CD8-positive, alpha-beta memory T cell (primary cell): ENCODE measurements at regions not wholly inside any gene's neighbourhood (a gene's known extent, or its start where the extent isn't known, plus 50 kb on each side); places are given as distances from the start of the nearest gene placed in this dataset.
A peak's percentile ranks its signal among the peaks of the same experiment; 100 is the strongest.

Experiments
- CTCF ChIA-PET: fragments of 350-600 bp; sonication (Branson Sonifier 250); formaldehyde crosslinking; loops from one replicate; lab custom pipeline; 2021; ENCODE audit warnings: antibody characterized with exemption; lab: Charles Lee
- POLR2A ChIA-PET: fragments of 350-600 bp; sonication (Branson Sonifier 250); formaldehyde crosslinking; loops from one replicate; lab custom pipeline; 2021; ENCODE audit warnings: antibody characterized with exemption; lab: Charles Lee
- DNase-seq, 5 donors: peaks; one replicate each; pipeline versions ENCODE4 v3.0.0 to v3.0.0-alpha.2; 2020 to 2022; ENCODE audit warnings: mixed read lengths in 1 of 5
- H3K27ac ChIP-seq: one replicate; pipeline ENCODE4 v1.7.0; 2013; ENCODE audit warnings: low read depth, mild to moderate bottlenecking, low read length, moderate library complexity
- H3K27me3 ChIP-seq: 2 replicates; pipeline ENCODE4 v1.7.0; 2013; ENCODE audit warnings: low read length, mild to moderate bottlenecking; ENCODE audit not compliant: insufficient read depth, poor library complexity, severe bottlenecking
- H3K36me3 ChIP-seq: 2 replicates; pipeline ENCODE4 v1.7.0; 2013; ENCODE audit warnings: mild to moderate bottlenecking, low read length, moderate library complexity; ENCODE audit not compliant: insufficient read depth
- H3K4me1 ChIP-seq: 2 replicates; pipeline ENCODE4 v1.7.0; 2013; ENCODE audit warnings: mild to moderate bottlenecking, low read length, moderate library complexity; ENCODE audit not compliant: insufficient read depth
- H3K4me3 ChIP-seq: 2 replicates; pipeline ENCODE4 v1.7.0; 2013; ENCODE audit warnings: mild to moderate bottlenecking, low read length
- H3K9me3 ChIP-seq: 2 replicates; pipeline ENCODE4 v1.7.0; 2013; ENCODE audit warnings: mild to moderate bottlenecking, low read length
- H3K27ac Mint-ChIP-seq, 8 donors: one replicate each; pipeline ENCODE4 v1.8.0; 2020 to 2021; ENCODE audit warnings: mixed read lengths in 8 of 8, mild to moderate bottlenecking in 6 of 8, inconsistent platforms in 3 of 8, moderate library complexity in 3 of 8
- H3K27me3 Mint-ChIP-seq, 2 donors: one replicate each; pipeline ENCODE4 v1.8.0; 2020 to 2021; ENCODE audit warnings: mixed read lengths in 2 of 2, mild to moderate bottlenecking in 1 of 2, moderate library complexity in 1 of 2
- H3K36me3 Mint-ChIP-seq, 3 donors: one replicate each; pipeline ENCODE4 v1.8.0; 2020 to 2021; ENCODE audit warnings: mixed read lengths in 3 of 3, inconsistent platforms in 1 of 3, mild to moderate bottlenecking in 1 of 3
- H3K4me1 Mint-ChIP-seq, 3 donors: one replicate each; pipeline ENCODE4 v1.8.0; 2020 to 2021; ENCODE audit warnings: mixed read lengths in 3 of 3, inconsistent platforms in 1 of 3, mild to moderate bottlenecking in 1 of 3
- H3K4me3 Mint-ChIP-seq, 7 donors: one replicate each; pipeline ENCODE4 v1.8.0; 2020 to 2021; ENCODE audit warnings: mixed read lengths in 7 of 7, mild to moderate bottlenecking in 6 of 7, moderate library complexity in 4 of 7, inconsistent platforms in 2 of 7
- H3K9me3 Mint-ChIP-seq, 5 donors: one replicate each; pipeline ENCODE4 v1.8.0; 2020 to 2022; ENCODE audit warnings: mixed read lengths in 5 of 5, mild to moderate bottlenecking in 3 of 5, moderate library complexity in 2 of 5, inconsistent platforms in 1 of 5

- ChIA-PET POLR2A (no interaction called here), CTCF (no interaction called here)
- no peak overlapping the region for H3K4me3 ChIP-seq
- H3K4me3 Mint-ChIP-seq: no peak overlapping the region
- peaks cover 7% of the 10 kb centered on the region for H3K27me3 ChIP-seq
- H3K27me3 Mint-ChIP-seq: peaks cover 3 to 31% of the 10 kb centered on the region in 2 donors
- H3K27ac ChIP-seq: no peak overlapping the region
- H3K9me3 Mint-ChIP-seq: no peaks in the 10 kb centered on the region
- no peaks in the 10 kb centered on the region for H3K9me3 ChIP-seq
- H3K36me3 Mint-ChIP-seq: no peaks in the 10 kb centered on the region
- H3K4me1 ChIP-seq: no peaks in the 10 kb centered on the region
- H3K4me1 Mint-ChIP-seq: no peaks in the 10 kb centered on the region
- no peak overlapping the region for H3K27ac Mint-ChIP-seq
- DNase-seq: no peak
- H3K36me3 ChIP-seq: no peaks in the 10 kb centered on the region
These were observed 87.7 kb upstream of the NECTIN1 start for GRCh38 chr11:119816660-119817059.

DNA sequence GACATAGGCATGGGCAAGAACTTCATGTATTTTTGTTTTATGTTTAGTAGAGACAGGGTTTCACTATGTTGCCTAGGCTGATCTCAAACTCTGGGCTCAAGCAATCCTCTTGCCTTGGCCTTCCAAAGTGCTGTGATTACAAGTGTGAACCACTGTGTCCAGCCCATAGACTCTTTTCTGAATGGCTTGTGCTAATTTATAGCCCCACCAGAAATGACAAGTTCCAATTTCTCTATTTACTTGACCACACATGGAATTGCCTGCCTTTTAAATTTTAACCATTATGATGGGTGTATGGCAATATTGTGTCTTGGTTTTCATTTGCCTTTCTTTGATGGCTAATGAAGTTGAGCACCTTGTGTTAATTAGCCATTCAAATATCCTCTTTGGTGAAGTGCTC is 85.8 kb upstream of the NECTIN1 start:
- POLR2A ChIA-PET: no interaction called here
- no peak for DNase-seq
- no peaks in the 10 kb centered on the region for H3K4me1 ChIP-seq
- H3K4me3 ChIP-seq: no peak overlapping the region
- H3K9me3 ChIP-seq: no peaks in the 10 kb centered on the region
- H3K9me3 Mint-ChIP-seq: no peaks in the 10 kb centered on the region
- no peak overlapping the region for H3K4me3 Mint-ChIP-seq
- H3K4me1 Mint-ChIP-seq: no peaks in the 10 kb centered on the region
- H3K27me3 ChIP-seq: peaks cover 7% of the 10 kb centered on the region
- no peaks in the 10 kb centered on the region for H3K36me3 ChIP-seq
- H3K36me3 Mint-ChIP-seq: no peaks in the 10 kb centered on the region
- H3K27ac ChIP-seq: no peak overlapping the region
- no peak overlapping the region for H3K27ac Mint-ChIP-seq
- CTCF ChIA-PET: no interaction called here
- peaks cover 3 to 29% of the 10 kb centered on the region in 2 donors for H3K27me3 Mint-ChIP-seq

- no peak overlapping the region for H3K4me3 Mint-ChIP-seq
- H3K36me3 ChIP-seq: no peaks in the 10 kb centered on the region
- no peaks in the 10 kb centered on the region for H3K4me1 Mint-ChIP-seq
- H3K9me3 ChIP-seq: no peaks in the 10 kb centered on the region
- H3K27ac Mint-ChIP-seq: peak overlapping the region in 1 of 8 donors; percentile 39
- no peaks in the 10 kb centered on the region for H3K27me3 ChIP-seq
- no peak for DNase-seq
- H3K4me3 ChIP-seq: no peak overlapping the region
- ChIA-PET CTCF (no interaction called here), POLR2A (no interaction called here)
- H3K9me3 Mint-ChIP-seq: no peaks in the 10 kb centered on the region
- no peaks in the 10 kb centered on the region for H3K4me1 ChIP-seq
- H3K27ac ChIP-seq: no peak overlapping the region
- no peaks in the 10 kb centered on the region for H3K36me3 Mint-ChIP-seq
- peaks cover 6 to 11% of the 10 kb centered on the region in 2 donors for H3K27me3 Mint-ChIP-seq
These were observed 81.7 kb upstream of the NECTIN1 start for GRCh38 chr11:119810478-119811232.

DNA sequence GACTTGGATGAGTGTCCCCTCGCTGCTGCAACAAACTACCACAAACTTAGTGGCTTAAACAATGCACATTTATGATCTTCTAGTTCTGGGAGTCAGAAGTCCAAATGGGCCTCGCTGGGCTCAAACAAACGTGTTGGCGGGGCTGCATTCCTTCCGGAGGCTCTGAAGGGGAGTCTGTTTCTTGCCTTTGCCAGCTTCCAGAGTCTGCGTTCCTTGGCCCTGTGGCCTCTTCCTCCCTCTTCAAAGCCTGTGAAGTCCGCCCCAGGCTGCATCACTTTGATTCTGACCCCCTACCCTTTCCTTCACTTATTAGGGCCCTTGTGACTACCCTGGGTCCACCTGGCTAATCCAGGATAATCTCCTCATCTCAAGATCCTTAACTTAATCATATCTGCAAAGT is 80.3 kb upstream of the NECTIN1 start:
- Mint-ChIP-seq H3K27me3 (peaks cover 6 to 9% of the 10 kb centered on the region in 2 donors), H3K9me3 (no peaks in the 10 kb centered on the region), H3K4me3 (no peak overlapping the region), H3K36me3 (no peaks in the 10 kb centered on the region), H3K4me1 (no peaks in the 10 kb centered on the region), H3K27ac (no peak overlapping the region)
- Histone ChIP-seq H3K27ac (no peak overlapping the region), H3K27me3 (no peaks in the 10 kb centered on the region), H3K9me3 (no peaks in the 10 kb centered on the region), H3K4me1 (no peaks in the 10 kb centered on the region), H3K4me3 (no peak overlapping the region), H3K36me3 (no peaks in the 10 kb centered on the region)
- POLR2A ChIA-PET: no interaction called here
- DNase-seq: no peak
- CTCF ChIA-PET: no interaction called here

DNA sequence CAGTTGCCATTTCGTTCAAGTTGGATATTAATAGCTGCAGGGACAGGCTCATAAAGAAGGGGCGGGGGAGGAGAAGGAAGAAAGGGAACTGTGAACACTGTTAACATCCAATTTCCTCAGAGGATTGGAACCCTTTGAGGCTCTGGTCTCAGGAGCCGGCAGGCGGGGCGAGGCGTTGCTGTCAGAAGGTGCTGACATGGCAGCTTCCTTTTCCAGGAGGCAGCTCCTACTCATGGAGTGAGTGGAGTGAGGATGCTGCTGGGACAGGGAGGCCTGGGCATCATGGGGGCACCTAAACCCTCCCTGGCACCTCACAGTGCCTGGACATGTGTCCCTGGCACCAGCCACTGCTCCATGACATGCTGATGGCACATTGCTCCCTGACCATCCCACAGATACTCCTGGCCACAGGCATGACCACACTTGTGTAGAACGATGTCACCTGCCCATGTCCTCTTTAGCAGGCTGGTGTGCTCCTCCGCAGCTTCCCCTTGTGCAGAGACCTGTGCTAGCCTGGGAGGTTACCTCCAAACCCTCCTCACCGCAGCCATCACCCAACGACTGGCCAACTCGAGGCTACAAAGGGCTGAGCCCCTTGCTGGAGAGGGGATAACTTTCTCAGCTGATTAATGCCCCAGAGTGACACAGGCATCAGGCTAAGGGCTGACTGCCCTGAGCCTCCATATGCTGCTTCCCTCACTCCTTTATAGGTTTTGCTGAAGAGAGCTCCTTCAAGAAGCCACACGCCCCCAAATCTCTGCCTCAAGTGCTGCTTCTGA is 79.6 kb upstream of the NECTIN1 start:
- H3K9me3 Mint-ChIP-seq: no peaks in the 10 kb centered on the region
- no peaks in the 10 kb centered on the region for H3K27me3 ChIP-seq

DNA sequence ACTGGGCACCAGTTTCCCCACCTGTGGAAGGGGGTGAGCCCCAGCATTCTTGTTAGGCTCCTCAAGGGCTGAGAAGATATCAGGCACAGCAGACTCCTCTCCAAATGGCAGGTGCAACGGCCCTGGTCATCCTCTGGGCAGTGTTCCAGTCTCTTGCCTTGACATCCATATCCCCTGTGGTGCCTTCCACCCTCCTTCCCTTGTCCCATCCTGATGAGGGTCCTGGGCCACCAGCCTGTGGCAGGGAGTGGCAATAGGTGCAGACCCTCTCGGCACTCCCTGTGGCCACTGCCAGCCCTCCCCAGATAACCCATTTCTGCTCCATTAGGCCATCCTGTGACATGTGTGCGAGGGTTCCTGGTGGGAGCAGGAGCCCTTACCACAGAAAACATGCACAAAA is 78.8 kb upstream of the NECTIN1 start:
- no peaks in the 10 kb centered on the region for H3K4me1 ChIP-seq
- H3K4me3 ChIP-seq: no peak overlapping the region
- H3K27me3 ChIP-seq: no peaks in the 10 kb centered on the region
- POLR2A ChIA-PET: no interaction called here
- no peaks in the 10 kb centered on the region for H3K36me3 Mint-ChIP-seq
- H3K36me3 ChIP-seq: no peaks in the 10 kb centered on the region
- no peak overlapping the region for H3K27ac Mint-ChIP-seq
- H3K27me3 Mint-ChIP-seq: peaks cover 6 to 9% of the 10 kb centered on the region in 2 donors
- no peak overlapping the region for H3K4me3 Mint-ChIP-seq
- no peaks in the 10 kb centered on the region for H3K9me3 ChIP-seq
- DNase-seq: no peak
- H3K27ac ChIP-seq: no peak overlapping the region
- no peaks in the 10 kb centered on the region for H3K9me3 Mint-ChIP-seq
- CTCF ChIA-PET: no interaction called here
- H3K4me1 Mint-ChIP-seq: no peaks in the 10 kb centered on the region

More for the DNA sequence above, 79.6 kb upstream of the NECTIN1 start:
- Mint-ChIP-seq H3K27ac (peak overlapping the region in 1 of 8 donors; percentile 69), H3K4me3 (no peak overlapping the region), H3K4me1 (no peaks in the 10 kb centered on the region), H3K27me3 (peaks cover 6 to 9% of the 10 kb centered on the region in 2 donors), H3K36me3 (no peaks in the 10 kb centered on the region)
- Histone ChIP-seq H3K27ac (no peak overlapping the region), H3K9me3 (no peaks in the 10 kb centered on the region), H3K4me1 (no peaks in the 10 kb centered on the region), H3K36me3 (no peaks in the 10 kb centered on the region), H3K4me3 (no peak overlapping the region)
- no peak for DNase-seq
- POLR2A ChIA-PET: no interaction called here
- CTCF ChIA-PET: no interaction called here

DNA sequence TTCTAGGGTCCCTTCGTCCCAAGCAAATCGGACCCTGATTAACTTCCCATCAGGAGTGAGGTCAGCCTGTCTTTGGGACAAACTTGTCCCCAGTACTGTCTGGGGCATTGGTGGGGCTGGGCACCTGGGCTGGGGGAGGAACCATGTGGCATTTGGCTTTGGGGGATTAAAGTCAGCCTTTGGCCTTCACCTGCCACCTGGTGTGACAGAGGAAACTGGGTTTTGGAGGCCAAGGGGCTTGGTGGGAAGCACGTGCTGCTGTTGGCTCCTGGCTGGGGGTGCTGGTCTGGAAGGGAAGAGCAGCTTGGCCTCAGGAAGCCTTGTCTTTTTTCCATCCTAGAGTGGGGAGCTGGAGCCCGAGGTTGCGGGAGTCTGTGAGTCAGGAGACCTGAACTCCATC is 78.4 kb upstream of the NECTIN1 start:
- Mint-ChIP-seq H3K4me3 (no peak overlapping the region), H3K27me3 (peaks cover 6 to 9% of the 10 kb centered on the region in 2 donors), H3K4me1 (no peaks in the 10 kb centered on the region), H3K27ac (no peak overlapping the region), H3K9me3 (no peaks in the 10 kb centered on the region), H3K36me3 (no peaks in the 10 kb centered on the region)
- ChIA-PET POLR2A (no interaction called here), CTCF (no interaction called here)
- no peak overlapping the region for H3K27ac ChIP-seq
- H3K4me1 ChIP-seq: no peaks in the 10 kb centered on the region
- no peak for DNase-seq
- no peaks in the 10 kb centered on the region for H3K9me3 ChIP-seq
- no peaks in the 10 kb centered on the region for H3K27me3 ChIP-seq
- H3K36me3 ChIP-seq: no peaks in the 10 kb centered on the region
- H3K4me3 ChIP-seq: no peak overlapping the region

- POLR2A ChIA-PET: no interaction called here
- H3K27me3 Mint-ChIP-seq: peaks cover 6 to 9% of the 10 kb centered on the region in 2 donors
- H3K36me3 Mint-ChIP-seq: no peaks in the 10 kb centered on the region
- no peak overlapping the region for H3K4me3 ChIP-seq
- no peak overlapping the region for H3K27ac ChIP-seq
- no peaks in the 10 kb centered on the region for H3K36me3 ChIP-seq
- no peak overlapping the region for H3K4me3 Mint-ChIP-seq
- CTCF ChIA-PET: no interaction called here
- H3K27ac Mint-ChIP-seq: no peak overlapping the region
- no peaks in the 10 kb centered on the region for H3K9me3 ChIP-seq
- no peaks in the 10 kb centered on the region for H3K4me1 Mint-ChIP-seq
- no peaks in the 10 kb centered on the region for H3K4me1 ChIP-seq
- DNase-seq: no peak
- H3K9me3 Mint-ChIP-seq: no peaks in the 10 kb centered on the region
- H3K27me3 ChIP-seq: no peaks in the 10 kb centered on the region
These were observed 77.3 kb upstream of the NECTIN1 start for GRCh38 chr11:119806064-119806915.
